HG02588 (cell line): ENCODE measurements at regions not wholly inside any gene's neighbourhood (a gene's known extent, or its start where the extent isn't known, plus 50 kb on each side); places are given as distances from the start of the nearest gene placed in this dataset.
"Not testable (repeated sequence)": the region's sequence is repeated elsewhere in the genome, so short reads cannot be mapped to it uniquely, and the experiment has no call there.

ENCODE experiments used
- ATAC-seq: cut with Tn5 transposase; IDR thresholded peaks from one replicate; pipeline ENCODE4 v1.9.1; 2021; ENCODE audit warnings: mild to moderate bottlenecking, moderate library complexity; ENCODE audit not compliant: unreplicated experiment

DNA sequence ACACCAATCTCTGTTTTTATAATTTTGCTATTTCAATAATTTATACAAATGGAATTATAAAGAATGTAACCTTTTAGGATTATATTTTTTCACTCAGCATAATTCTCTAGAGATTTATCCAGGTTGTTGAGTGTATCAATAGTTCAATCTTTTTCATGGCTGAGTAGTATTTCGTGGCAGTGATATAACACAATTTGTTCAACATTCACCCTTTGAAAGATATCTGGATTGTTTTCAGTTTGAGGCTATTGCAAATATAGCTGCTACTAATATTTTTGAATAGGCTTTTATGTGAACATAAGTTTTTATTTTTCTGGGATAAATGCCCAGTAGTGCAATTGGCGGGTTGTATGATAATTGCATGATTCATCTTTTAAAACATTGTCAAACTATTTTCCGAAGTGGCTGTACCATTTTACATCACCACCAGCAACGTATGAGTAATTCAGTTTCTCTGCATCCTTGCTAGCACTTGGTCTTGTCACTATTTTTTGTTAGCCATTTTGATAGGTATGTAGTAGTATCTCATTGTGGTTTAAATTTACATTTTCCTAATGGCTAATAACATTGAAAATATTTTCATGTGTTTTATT lies 55.6 kb upstream of the ABCD3 start:
- no peak for ATAC-seq

DNA sequence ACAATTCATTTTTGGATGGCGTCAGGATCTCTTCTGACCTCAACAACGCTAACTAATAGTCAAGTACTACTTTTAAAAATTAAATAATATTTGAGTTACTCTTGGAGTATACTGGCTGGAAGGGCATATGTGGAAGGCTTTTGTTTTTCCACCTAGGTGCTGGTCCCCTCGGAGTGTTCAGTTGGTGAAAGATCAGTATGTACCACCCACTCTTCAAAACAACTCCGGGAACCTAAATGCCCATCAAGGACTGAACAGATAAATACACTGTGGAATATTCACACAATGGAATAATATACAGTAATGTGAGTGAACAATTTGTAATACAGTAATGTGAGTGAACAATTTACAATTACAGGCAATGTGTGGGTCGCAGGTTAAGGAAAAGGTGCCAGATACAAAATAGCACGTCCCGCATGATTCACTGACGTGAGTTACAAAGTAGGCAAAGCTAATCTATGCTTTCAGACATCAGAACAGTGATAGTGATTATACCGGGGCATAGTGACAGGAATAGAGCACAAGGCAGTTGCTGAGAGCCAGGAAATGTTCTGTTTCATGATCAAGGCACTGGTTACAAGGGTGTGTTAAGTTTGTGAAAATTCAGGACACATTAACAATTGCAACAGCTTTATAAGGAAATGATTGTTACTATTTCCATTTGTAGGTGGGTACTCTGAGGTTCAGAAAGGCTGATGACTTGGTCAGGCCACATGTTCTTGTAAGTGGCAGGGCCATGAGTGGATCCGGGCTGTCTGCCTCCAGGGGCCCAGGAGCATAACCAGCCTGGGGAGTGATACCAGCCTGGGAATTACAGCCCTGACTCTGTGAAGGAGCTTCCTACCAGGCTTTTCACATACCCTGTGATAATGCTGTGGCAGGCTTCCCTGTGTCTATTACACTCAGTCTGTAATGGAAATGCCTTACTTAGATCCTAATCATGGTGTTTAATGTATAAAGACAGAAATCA lies 59.3 kb upstream of the ABCD3 start:
- no peak for ATAC-seq

DNA sequence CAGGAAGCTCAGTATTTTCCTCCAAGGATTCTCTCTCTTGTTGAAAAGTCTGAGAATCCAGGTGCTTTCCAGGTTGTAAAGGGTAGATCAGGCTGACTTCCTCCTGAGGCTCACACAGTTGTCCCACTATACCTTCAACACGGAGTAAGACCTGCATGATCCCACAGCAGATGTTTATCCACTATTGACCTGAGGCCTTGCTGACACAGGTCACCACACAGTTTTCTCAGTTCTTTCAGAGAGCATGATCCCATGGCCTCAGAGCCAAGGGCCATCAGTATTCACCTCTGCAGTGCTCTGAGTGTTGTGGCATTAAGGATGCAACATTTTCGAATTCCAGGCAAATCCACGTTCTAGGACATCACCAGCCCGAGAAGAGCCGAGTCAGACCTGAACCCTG lies 60.5 kb upstream of the ABCD3 start:
- no peak for ATAC-seq

DNA sequence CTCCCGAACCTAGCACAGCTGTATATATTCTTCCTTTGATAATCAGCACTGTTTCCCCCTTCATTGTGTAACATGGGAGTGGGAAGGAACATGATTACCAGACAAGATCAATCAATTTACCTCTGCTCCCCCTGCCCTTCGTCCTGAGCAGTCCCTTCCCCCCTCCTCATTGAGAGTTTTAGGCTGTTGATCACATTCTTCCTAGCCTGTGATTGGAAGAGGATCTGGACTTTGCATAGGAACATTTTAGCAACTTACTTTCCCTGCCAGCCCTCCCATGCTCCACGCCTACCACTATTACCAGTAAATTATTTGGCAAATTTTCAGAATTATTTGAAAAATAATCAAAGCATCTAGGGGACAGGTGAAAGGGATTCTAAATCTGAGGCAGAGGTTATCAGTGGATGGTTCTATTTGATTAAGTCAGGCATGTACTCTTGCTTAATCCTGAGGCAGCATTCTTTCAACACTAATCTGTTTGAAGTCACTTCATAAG lies 62.7 kb upstream of the ABCD3 start:
- ATAC-seq: no peak

DNA sequence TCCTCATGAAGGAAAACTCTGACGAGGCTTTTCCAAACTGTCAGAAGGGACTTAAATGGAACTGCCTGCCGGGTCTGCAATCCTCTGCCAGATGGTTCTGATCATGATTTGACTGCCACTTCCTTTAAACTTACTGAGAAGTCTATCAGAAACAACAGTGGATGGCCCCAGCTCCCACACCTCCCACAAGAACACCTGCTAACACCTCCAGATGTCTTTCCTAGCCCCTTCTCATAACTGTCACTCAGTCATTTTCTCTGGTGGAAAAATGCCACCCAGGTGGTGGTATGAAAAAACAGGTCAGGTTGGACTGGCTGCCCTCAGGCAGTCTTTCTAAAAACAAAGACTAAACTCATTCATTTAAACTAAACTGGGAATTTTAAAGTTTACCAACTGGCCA lies 66.7 kb upstream of the ABCD3 start:
- ATAC-seq: no peak

DNA sequence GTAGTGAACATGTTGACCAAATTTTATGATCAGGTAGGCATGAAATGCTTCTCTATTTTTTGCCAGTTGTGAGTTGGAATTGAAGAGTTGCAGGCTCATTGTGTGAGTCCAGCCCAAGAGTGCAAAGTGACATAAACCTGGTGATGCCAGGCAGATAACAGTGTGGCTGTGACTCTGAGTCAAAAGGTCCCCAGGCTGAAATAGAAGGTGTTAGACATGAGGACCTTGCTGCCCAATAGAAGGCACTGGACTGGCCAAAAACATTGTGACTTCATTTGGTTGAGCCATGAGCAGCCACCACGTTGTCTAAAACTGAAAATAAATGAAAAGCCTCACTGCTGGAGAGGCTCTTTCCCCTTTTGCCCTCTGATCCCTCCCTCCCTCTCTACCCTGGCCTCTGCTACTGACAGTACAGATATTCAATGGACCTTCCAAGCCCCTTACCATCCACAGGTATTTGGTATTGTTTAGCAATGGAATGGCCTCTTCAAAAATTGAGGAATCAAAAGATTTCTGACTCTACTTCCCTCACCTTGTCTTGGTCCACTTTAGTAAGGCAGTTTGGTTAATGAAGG lies 67.8 kb upstream of the ABCD3 start:
- ATAC-seq: no peak

DNA sequence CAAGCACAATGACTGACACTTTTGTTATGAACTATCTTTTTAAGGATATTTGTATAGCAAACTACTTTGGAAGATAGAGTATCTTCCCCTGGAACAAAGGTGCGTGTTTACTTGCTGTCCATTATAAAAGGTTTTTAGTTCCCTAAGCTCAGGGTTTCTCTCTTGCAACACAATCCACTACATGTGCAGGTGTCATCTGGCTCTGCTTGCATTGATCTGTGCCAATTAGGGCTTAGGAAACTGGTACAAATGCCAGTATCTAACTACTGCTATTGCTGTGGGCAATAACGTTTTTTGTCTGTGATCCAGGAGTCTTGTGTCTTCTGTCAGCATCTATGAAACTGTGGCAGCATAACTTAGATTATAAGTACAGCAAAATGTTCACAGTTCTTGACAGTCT lies 68.3 kb upstream of the ABCD3 start:
- no peak for ATAC-seq

DNA sequence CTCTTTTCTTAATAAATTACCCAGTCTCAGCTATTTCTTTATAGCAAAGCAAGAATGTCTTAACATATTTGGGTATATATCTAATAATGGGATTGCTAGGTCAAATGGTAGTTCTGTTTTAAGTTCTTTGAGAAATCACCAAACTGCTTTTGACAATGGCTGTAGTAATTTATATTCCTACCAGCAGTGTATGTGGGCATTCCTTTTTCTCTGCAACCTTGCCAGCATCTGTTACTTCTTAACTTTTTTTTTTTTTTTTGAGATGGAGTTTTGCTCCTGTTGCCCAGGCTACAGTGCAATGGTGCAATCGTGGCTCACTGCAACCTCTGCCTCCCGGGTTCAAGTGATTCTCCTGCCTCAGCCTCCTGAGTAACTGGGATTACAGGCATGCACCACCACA lies 69.8 kb upstream of the ABCD3 start:
- ATAC-seq: not testable (repeated sequence)

DNA sequence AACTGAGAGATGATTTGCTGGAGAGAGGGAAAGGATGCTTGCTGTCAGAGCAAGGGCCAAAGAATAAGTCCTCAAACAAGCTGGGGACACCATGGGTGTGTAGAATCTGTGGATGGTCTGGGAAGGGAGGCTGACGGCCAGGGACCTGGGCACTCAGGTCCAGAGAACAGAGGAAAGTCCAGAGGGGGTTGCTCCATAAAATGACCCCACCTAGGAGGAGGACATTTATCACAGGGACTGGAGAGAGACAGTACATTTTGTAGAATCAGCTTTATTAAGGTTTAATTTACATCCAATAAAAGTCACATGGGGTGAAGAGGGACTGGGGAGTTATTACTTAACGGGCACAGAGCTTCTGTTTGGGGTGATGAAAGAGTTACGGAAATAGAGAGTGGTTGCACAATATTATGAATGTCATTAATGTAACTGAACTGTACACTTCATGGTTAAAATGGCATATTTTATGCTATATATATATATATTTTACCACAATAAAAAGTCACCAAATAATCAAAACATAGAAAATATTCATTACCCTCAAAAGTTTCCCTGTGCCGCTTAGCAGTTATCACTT lies 73.0 kb upstream of the ABCD3 start:
- ATAC-seq: no peak

DNA sequence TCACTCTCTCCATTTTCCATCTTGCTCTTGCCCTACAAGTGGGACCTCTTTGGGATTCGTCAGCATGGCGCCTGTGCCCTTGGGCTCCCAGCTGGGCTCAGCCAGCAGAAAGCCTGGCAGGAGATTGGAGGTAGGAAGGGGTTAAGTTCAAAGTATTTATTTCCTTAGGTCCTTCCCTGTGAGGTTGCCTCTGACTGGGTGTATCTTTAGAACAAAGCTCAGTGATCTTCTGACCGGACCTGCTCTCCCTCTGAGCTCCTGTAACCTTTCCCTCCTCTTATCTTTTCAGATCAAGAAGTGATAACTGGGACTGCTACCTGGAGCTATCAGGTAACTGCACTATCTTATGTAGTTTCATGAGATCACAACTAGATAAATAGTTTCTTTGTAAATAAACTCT lies 75.8 kb upstream of the ABCD3 start:
- ATAC-seq: no peak

DNA sequence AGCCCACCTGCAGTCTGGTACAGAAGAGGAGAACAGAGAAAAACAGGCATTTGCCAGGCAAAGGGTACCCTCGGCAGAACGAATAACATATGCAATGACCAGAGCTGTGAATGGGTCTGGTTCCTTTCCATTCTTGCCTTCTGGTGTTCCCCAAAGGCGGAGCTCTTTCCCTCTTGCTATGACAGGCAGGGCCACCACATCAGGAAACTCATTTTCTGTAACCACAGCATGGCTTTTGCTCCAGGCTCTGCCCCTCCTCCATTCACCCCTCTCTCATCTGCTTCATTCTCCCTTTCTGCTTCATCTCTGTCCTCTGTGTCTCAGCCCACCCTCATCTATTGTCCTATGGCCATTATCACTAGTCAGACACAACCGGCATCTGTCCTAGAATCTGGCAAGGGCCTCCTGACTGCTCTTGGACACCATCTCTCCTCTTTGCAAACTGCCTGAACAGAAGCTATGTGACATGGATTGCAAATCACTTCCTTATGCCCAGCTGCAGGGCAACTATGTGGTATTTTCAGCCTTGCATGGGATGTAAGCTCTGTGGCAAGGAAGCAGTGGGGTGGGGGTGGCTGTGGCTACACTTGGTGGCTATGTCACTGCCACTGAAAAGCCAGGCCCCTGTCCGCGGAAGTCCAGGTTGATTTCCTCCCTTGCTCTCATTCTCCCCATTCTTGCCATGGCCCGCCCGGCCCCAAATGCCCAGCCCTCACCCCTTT lies 78.8 kb upstream of the ABCD3 start:
- no peak for ATAC-seq

DNA sequence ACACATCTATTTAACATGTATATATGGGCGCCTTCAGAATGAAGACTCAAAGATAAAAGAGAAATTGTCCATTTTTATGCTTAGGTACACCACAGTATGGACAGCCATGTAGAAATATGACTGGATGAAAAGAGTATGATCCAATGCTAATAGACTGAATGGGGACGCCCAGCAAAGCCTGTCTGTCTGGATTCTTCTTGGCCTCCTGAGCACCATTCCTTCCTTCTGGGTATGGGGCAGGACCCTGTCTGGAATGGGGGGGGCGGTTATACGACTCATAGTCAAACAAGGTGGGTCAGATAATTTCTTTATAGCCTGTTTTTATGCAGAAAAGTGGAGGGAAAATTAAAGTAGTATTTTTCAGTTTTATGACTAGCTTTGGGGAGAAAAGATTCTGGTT lies 81.2 kb upstream of the ABCD3 start:
- ATAC-seq: no peak

DNA sequence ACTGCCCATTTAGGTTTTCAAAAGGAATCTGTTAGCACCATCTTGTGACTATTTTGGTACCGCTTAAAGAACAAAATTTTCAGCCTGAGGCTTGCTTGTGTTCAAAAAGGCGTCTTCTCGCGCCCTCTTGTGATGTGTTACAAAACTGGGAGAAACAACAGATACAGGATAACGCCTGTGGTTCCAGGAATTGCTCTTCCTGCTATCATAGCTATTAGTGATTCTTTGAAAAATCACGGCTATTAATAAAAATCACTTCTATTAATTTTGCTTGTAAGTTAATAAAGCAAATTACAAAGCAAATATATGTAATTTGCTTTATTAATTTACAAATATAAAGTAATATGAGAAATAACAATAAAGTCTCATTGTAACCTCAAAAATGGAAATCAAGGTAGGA lies 82.2 kb upstream of the ABCD3 start:
- ATAC-seq: no peak

DNA sequence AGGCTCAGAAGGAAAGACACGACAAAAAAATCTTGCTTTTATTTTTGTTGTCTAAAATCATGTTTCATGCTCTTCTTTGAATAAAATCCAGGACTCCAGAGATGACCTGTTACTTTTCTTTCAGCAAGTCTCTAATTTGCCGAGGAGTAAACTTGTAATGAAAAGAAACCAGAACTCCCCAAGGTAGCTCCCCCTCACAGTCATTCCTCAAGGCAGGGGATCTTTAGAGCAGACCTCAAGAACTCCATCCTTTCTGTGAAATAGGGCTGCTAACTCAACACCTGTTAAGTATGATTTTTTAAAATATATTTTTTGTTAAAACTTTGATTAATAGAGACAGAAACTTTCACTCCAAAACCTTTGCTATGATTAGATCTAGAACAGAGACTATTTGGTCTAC lies 82.7 kb upstream of the ABCD3 start:
- ATAC-seq: peak; percentile 47

DNA sequence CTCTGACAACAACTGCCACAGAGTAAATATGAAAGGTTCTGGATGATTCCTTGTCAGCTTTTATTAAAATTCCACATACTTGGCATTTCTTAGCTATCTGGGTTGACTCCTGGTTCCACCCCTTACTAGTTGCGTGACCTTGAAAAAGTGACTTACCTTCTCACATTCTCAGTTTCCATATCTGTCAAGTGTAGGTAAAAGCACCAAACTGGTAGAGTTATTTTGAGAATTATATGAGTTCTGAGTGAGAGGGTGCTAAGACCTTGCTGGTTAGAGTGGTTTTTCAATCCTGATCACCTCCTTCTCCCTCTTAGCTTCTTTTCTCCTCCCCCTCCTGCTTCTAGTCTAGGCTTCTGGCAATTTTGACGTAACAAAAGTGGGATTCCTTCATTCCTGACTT lies 83.4 kb upstream of the ABCD3 start:
- ATAC-seq: no peak

DNA sequence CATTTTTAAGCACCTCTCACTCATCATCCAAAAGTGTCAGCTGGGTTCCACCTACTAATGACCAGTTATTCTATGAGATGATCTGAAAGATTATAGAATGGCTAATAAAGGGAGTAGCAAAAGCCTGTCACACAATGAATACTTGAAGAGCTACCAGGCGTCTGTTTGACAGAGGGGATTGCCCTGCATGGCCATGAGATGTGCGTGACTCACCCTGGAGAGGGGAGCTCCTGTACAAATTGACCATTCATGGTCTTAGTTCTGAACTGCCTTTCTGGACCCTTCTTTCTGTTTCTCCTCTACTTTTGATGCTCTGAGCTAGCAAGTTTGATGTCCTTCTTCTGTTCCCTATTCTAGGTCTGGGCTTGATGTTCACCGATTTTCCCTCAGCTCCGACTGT lies 85.2 kb upstream of the ABCD3 start:
- peak; percentile 57 for ATAC-seq

DNA sequence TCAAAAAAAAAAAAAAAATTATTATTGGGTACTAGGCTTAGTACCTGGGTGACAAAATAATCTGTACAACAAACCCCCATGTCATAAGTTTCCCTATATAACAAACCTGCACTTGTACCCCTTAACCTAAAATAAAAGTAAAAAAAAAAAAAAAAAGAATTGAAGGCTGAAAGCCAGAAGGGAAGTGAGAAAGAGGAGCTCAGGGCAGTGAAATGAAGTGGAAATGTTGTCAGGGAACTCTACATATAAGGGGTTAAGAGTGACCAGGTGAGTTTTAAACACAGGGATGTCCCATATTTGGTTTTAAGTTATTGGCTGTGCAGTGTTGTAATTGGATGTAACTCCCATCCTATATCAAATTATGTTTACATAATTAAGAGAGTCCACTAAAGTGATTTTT lies 85.7 kb upstream of the ABCD3 start:
- no peak for ATAC-seq

DNA sequence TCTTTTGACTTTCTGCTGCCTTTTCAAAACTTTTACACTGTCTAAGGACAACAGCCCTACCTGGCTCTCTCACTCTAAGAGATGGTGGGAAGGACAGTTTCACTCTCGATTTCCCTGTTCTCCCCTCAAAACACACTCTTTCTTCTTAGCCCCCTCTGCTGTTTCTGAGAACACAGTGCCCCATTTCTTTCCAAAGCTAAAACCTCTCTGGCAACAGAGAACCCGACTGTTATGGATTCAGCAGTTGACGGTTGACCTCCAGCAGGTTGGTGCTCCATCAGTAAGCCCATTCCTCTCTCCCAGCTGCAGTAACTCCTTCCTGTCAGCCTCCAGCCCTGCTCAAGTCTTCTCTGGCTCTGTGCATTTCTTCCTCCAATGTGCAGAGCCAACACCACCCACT lies 88.2 kb upstream of the ABCD3 start:
- no peak for ATAC-seq

DNA sequence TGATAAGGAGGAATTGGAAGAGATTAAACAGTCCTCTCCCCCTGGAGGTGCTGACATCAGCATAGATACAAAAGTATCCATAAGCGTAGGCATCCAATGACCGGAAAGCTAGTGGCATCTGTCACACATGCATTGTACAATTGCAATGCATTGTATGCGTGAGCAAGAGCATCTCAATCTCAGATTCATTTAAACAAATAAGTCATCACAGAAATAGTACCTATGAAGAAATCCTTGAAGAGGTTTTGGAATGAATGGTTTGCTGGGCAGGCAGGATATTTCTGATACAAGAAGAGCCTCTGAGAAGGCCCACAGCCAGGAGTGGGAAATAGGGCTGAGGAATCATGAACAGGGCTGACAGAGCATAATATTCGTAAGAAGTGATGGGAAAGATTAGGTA lies 88.9 kb upstream of the ABCD3 start:
- ATAC-seq: no peak

DNA sequence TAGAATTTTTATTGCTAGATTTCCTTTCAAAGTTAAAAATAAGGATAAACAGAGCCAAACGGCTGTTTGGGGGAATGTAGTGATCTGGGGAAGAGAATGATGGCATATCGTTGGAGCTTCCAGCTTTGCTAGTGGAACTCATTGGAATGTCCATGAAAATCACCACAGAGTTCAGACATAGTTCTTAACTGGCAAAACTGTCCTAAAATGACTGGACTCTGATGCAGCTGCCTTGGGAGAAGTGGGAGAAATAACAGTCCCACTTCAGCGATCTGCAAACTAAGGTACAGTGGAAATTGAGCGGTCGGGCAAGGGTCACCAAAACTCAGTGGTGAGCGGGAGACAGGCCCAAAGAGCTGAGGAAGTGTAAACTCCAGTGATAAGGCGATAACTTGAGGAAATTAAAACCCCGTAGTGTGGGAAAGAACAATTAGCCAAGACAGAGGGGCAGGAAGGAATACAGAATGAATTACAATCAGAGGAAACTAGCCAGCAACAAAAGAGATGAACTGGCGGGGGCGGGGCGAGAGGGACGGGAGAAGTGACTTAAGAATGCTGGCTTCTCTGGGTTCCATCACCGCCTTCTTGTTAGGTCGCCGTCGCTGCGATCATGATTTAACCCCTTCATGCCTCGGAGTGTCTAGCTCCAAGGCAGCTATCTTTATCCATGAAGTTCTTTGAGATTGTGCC lies 89.8 kb upstream of the ARHGAP29 start:
- ATAC-seq: no peak
